HG03045 (cell line): ENCODE measurements at regions not wholly inside any gene's neighbourhood (a gene's known extent, or its start where the extent isn't known, plus 50 kb on each side); places are given as distances from the start of the nearest gene placed in this dataset.
"Not testable (repeated sequence)": the region's sequence is repeated elsewhere in the genome, so short reads cannot be mapped to it uniquely, and the experiment has no call there.

ENCODE experiments used
- ATAC-seq: cut with Tn5 transposase; IDR thresholded peaks from one replicate; pipeline ENCODE4 v1.9.1; 2021; ENCODE audit warnings: mild to moderate bottlenecking, moderate library complexity; ENCODE audit not compliant: unreplicated experiment

GRCh38 chr5:12208366-12209100, 304.3 kb upstream of the CTNND2 start:
- no peak for ATAC-seq

GRCh38 chr5:12204761-12205160, 300.5 kb upstream of the CTNND2 start:
- ATAC-seq, result no peak

- ATAC-seq, result no peak
Measured at GRCh38 chr5:12193536-12193935, 289.3 kb upstream of the CTNND2 start.

GRCh38 chr5:12183003-12183402, 278.8 kb upstream of the CTNND2 start:
- no peak for ATAC-seq

GRCh38 chr5:12177851-12178250, 273.6 kb upstream of the CTNND2 start:
- ATAC-seq, result no peak

- no peak for ATAC-seq
Measured at GRCh38 chr5:12177225-12177624, 273.0 kb upstream of the CTNND2 start.

GRCh38 chr5:12175914-12176585, 271.8 kb upstream of the CTNND2 start:
- ATAC-seq, result no peak

GRCh38 chr5:12174734-12175133, 270.5 kb upstream of the CTNND2 start:
- no peak for ATAC-seq

- no peak for ATAC-seq
Measured at GRCh38 chr5:12169536-12169935, 265.3 kb upstream of the CTNND2 start.

- no peak for ATAC-seq
Measured at GRCh38 chr5:12162863-12163262, 258.6 kb upstream of the CTNND2 start.

- ATAC-seq, result no peak
Measured at GRCh38 chr5:12147513-12147912, 243.3 kb upstream of the CTNND2 start.

GRCh38 chr5:12141496-12141895, 237.2 kb upstream of the CTNND2 start:
- no peak for ATAC-seq

GRCh38 chr5:12133520-12133919, 229.3 kb upstream of the CTNND2 start:
- ATAC-seq, result no peak

- not testable (repeated sequence) for ATAC-seq
Measured at GRCh38 chr5:12131020-12131419, 226.8 kb upstream of the CTNND2 start.

GRCh38 chr5:12125895-12126294, 221.6 kb upstream of the CTNND2 start:
- no peak for ATAC-seq

- ATAC-seq, result no peak
Measured at GRCh38 chr5:12119657-12120056, 215.4 kb upstream of the CTNND2 start.

- no peak for ATAC-seq
Measured at GRCh38 chr5:12114075-12114474, 209.8 kb upstream of the CTNND2 start.

GRCh38 chr5:12113062-12113461, 208.8 kb upstream of the CTNND2 start:
- ATAC-seq, result no peak

GRCh38 chr5:12111261-12111660, 207.0 kb upstream of the CTNND2 start:
- ATAC-seq, result no peak

- ATAC-seq, result no peak
Measured at GRCh38 chr5:12110629-12111028, 206.4 kb upstream of the CTNND2 start.

- ATAC-seq, result no peak
Measured at GRCh38 chr5:12109075-12109688, 204.9 kb upstream of the CTNND2 start.

- no peak for ATAC-seq
Measured at GRCh38 chr5:12102151-12102550, 197.9 kb upstream of the CTNND2 start.
